ENCODE measurements at regions not wholly inside any gene's neighbourhood (a gene's known extent, or its start where the extent isn't known, plus 50 kb on each side); places are given as distances from the start of the nearest gene placed in this dataset.

- no peak for TF ChIP-seq SMC3 (IDR thresholded peaks at IDR 0.05; ENCODE audit: borderline replicate concordance, low read length)
- no peak for TF ChIP-seq POLR2AphosphoS5 (IDR thresholded peaks at IDR 0.05; ENCODE audit: low read length)
- no peak for TF ChIP-seq CTCF (IDR thresholded peaks at IDR 0.05 in 2 of 3, conservative IDR thresholded peaks at IDR 0.05 in 1 of 3; ENCODE audit: control insufficient read depth in 2 of 3, extremely low read depth in 1 of 3, insufficient read depth in 1 of 3, low read depth in 3 of 3, low read length in 3 of 3)
- no peak for TF ChIP-seq HDGF (IDR thresholded peaks at IDR 0.05)
- TF ChIP-seq EZH2 (IDR thresholded peaks at IDR 0.05; ENCODE audit: borderline replicate concordance, control insufficient read depth, low read depth, low read length) = no peak
- TF ChIP-seq IRF3 (IDR thresholded peaks at IDR 0.05) = no peak
- TF ChIP-seq KAT2A (conservative IDR thresholded peaks at IDR 0.05; ENCODE audit: control insufficient read depth, low read depth, low read length) = no peak
- TF ChIP-seq REST (IDR thresholded peaks at IDR 0.05; ENCODE audit: low read depth, low read length) = no peak
- TF ChIP-seq NFYB (IDR thresholded peaks at IDR 0.05; ENCODE audit: insufficient read depth, low read depth, low read length) = no peak
- no peak for TF ChIP-seq RAD21 (IDR thresholded peaks at IDR 0.05; ENCODE audit: insufficient read depth, low read depth, low read length)
- TF ChIP-seq BRCA1 (IDR thresholded peaks at IDR 0.05; ENCODE audit: low read depth, low read length) = no peak
Observed at GRCh38 chr4:181949704-181950312, 293.4 kb upstream of the TENM3 start.

Measured in GM12878 (cell line).